GM12878 (cell line): ENCODE measurements at regions not wholly inside any gene's neighbourhood (a gene's known extent, or its start where the extent isn't known, plus 50 kb on each side); places are given as distances from the start of the nearest gene placed in this dataset.
A peak's percentile ranks its signal among the peaks of the same experiment; 100 is the strongest.

Experiments used
- ATAC-seq: fragments of 200-7000 bp; cut with Tn5 transposase; 3 replicates; pipeline ENCODE4 v1.9.1; 2020; ENCODE audit warnings: mild to moderate bottlenecking, moderate library complexity
- BruUV-seq: library from RNA; stranded (reverse); fragments of 400-500 nt; replicated peaks from 2 replicates; lab custom pipeline; 2021; lab: Mats Ljungman, UMichigan
- CTCF ChIA-PET: fragments of 300-600 bp; sonication (Branson Sonifier 250); formaldehyde crosslinking; extraction: SDS; loops from one replicate; lab custom pipeline; 2021; ENCODE audit warnings: inconsistent platforms; lab: Yijun Ruan, JAX
- POLR2A ChIA-PET: fragments of 350-600 bp; formaldehyde crosslinking; extraction: SDS; loops from one replicate; lab custom pipeline; 2021; ENCODE audit warnings: inconsistent platforms; lab: Charles Lee
- RAD21 ChIA-PET: fragments of 300-600 bp; sonication (Branson Sonifier 250); formaldehyde crosslinking; loops from one replicate; lab custom pipeline; 2023; ENCODE audit warnings: antibody characterized with exemption; ENCODE audit not compliant: unreplicated experiment; lab: Charles Lee
- SMC1A ChIA-PET: fragments of 300-600 bp; sonication (Branson Sonifier 250); formaldehyde crosslinking; loops from one replicate; lab custom pipeline; 2023; ENCODE audit not compliant: unreplicated experiment, uncharacterized antibody; lab: Charles Lee
- DNase-seq: peaks from one replicate; pipeline ENCODE4 v3.0.0-alpha.2; 2011; ENCODE audit warnings: low read depth, low spot score
- FAIRE-seq: peaks from 3 replicates; lab custom pipeline; 2011; peaks lifted over from hg19 to GRCh38; lab: Jason Lieb, UNC
- H2AFZ ChIP-seq: 2 replicates; pipeline ENCODE4 v1.6.0; 2011; ENCODE audit warnings: low read depth, low read length, control low read depth; ENCODE audit not compliant: control insufficient read depth
- H3K27ac ChIP-seq: 2 replicates; pipeline ENCODE4 v1.5.1; 2011; ENCODE audit warnings: control low read depth; ENCODE audit not compliant: control insufficient read depth, insufficient read depth
- H3K27me3 ChIP-seq, 2 experiments: replicated peaks in 1 of 2; 2 replicates each; pipeline versions ENCODE4 v1.6.0 to v1.6.1; 2011; ENCODE audit warnings: low read length in 1 of 2; ENCODE audit not compliant: control insufficient read depth in 2 of 2, insufficient read depth in 2 of 2
- H3K36me3 ChIP-seq, 2 experiments: 2 replicates each; pipeline ENCODE4 v1.5.1; 2011; ENCODE audit warnings: low read length in 1 of 2; ENCODE audit not compliant: control insufficient read depth in 2 of 2, insufficient read depth in 2 of 2
- H3K4me1 ChIP-seq: 2 replicates; pipeline ENCODE4 v1.6.1; 2011; ENCODE audit warnings: mild to moderate bottlenecking, low read length, moderate library complexity, mixed read lengths; ENCODE audit not compliant: control insufficient read depth, insufficient read depth
- H3K4me2 ChIP-seq: 2 replicates; pipeline ENCODE4 v1.6.0; 2011; ENCODE audit warnings: control low read depth; ENCODE audit not compliant: control insufficient read depth, insufficient read depth
- H3K4me3 ChIP-seq: fragments of 200-600 bp; sonication (generic); 2 replicates; pipeline ENCODE4 v1.5.1; 2016
- H3K79me2 ChIP-seq: 2 replicates; pipeline ENCODE4 v1.6.0; 2011; ENCODE audit warnings: low read length; ENCODE audit not compliant: control insufficient read depth, insufficient read depth
- H3K9ac ChIP-seq: 2 replicates; pipeline ENCODE4 v1.8.0; 2011; ENCODE audit warnings: low read length, control low read depth, mixed read lengths; ENCODE audit not compliant: control insufficient read depth, insufficient read depth
- H3K9me3 ChIP-seq: replicated peaks from 3 replicates; pipeline ENCODE4 v1.5.1; 2011; ENCODE audit warnings: mild to moderate bottlenecking, low read length; ENCODE audit not compliant: control insufficient read depth, insufficient read depth
- H4K20me1 ChIP-seq: 2 replicates; pipeline ENCODE4 v1.6.0; 2011; ENCODE audit not compliant: control insufficient read depth, insufficient read depth
- BCL11A ChIP-seq: IDR thresholded peaks from 2 replicates; pipeline ENCODE4 v1.6.1; 2011; ENCODE audit warnings: low read depth, low read length
- BRCA1 ChIP-seq: IDR thresholded peaks from 2 replicates; pipeline ENCODE4 v1.6.1; 2011; ENCODE audit warnings: low read depth, low read length, improper control_type of control experiment
- CREB1 ChIP-seq: IDR thresholded peaks from 2 replicates; pipeline ENCODE4 v1.6.1; 2012; ENCODE audit warnings: low read depth, mild to moderate bottlenecking, inconsistent platforms
- DPF2 ChIP-seq: fragments of 450-650 bp; IDR thresholded peaks from 2 replicates; pipeline ENCODE4 v1.6.1; 2017; ENCODE audit warnings: mild to moderate bottlenecking
- GABPA ChIP-seq: IDR thresholded peaks from 2 replicates; pipeline ENCODE4 v1.6.1; 2014; ENCODE audit warnings: antibody characterized with exemption, low read depth, mild to moderate bottlenecking, inconsistent platforms
- LARP7 ChIP-seq: fragments of 450-650 bp; IDR thresholded peaks from 2 replicates; pipeline ENCODE4 v1.6.1; 2017; ENCODE audit warnings: mild to moderate bottlenecking
- PAX8 ChIP-seq: fragments of 450-650 bp; IDR thresholded peaks from 2 replicates; pipeline ENCODE4 v1.6.1; 2017; ENCODE audit warnings: mild to moderate bottlenecking, moderate library complexity
- POU2F2 ChIP-seq: IDR thresholded peaks from 3 replicates; pipeline ENCODE4 v1.6.1; 2011; ENCODE audit warnings: low read depth, mild to moderate bottlenecking, low read length, borderline replicate concordance
- PRDM15 ChIP-seq: fragments of 450-650 bp; formaldehyde crosslinking; IDR thresholded peaks from 2 replicates; pipeline ENCODE4 v1.4.0; 2020; ENCODE audit warnings: mild to moderate bottlenecking, moderate library complexity
- SREBF1 ChIP-seq: IDR thresholded peaks from 2 replicates; pipeline ENCODE4 v1.6.1; 2012; ENCODE audit warnings: mild to moderate bottlenecking, low read length
- USF1 ChIP-seq: IDR thresholded peaks from 2 replicates; pipeline ENCODE4 v1.6.1; 2011; ENCODE audit warnings: borderline replicate concordance, low read depth, mild to moderate bottlenecking, moderate library complexity, mixed read lengths, low read length; ENCODE audit not compliant: insufficient read depth; ENCODE audit errors: extremely low read length
- WRNIP1 ChIP-seq: IDR thresholded peaks from 2 replicates; pipeline ENCODE4 v1.6.1; 2011; ENCODE audit warnings: low read depth, low read length, improper control_type of control experiment, borderline replicate concordance
- ZNF217 ChIP-seq: fragments of 450-650 bp; IDR thresholded peaks from 2 replicates; pipeline ENCODE4 v1.6.1; 2017; ENCODE audit warnings: antibody characterized with exemption, mild to moderate bottlenecking
- ZNF24 ChIP-seq: fragments of 450-650 bp; IDR thresholded peaks from 2 replicates; pipeline ENCODE4 v1.6.1; 2017; ENCODE audit warnings: antibody characterized with exemption, mild to moderate bottlenecking
- ZNF274 ChIP-seq: IDR thresholded peaks from one replicate; pipeline ENCODE4 v1.8.0; 2011; ENCODE audit not compliant: insufficient read length, insufficient read depth
- ZNF687 ChIP-seq: fragments of 450-650 bp; IDR thresholded peaks from 2 replicates; pipeline ENCODE4 v1.6.1; 2017; ENCODE audit warnings: mild to moderate bottlenecking, moderate library complexity
- WGBS: methylation state at CpG from one replicate; pipeline ENCODE4 v1.1.6; 2016; ENCODE audit warnings: low lambda C conversion rate; ENCODE audit not compliant: insufficient replicate concordance, insufficient coverage; ENCODE audit errors: missing lambda C conversion rate; 5-methylcytosine and 5-hydroxymethylcytosine counted together
- in situ Hi-C: fragments of 300-500 bp; cut with MboI; formaldehyde crosslinking; loops from 9 replicates; pipeline ENCODE4 v1.14.3; 2018; ENCODE audit warnings: mixed read lengths
- intact Hi-C: fragments of 100-400 bp; cut with micrococcal nuclease; formaldehyde crosslinking; loops from one replicate; pipeline ENCODE4 v1.14.2; 2022; ENCODE audit not compliant: unreplicated experiment

GRCh38 chr13:30112602-30113435 is 194.5 kb downstream of the KATNAL1 start:
- POLR2A ChIA-PET = no interaction called here
- no peaks in the 10 kb centered on the region for H3K36me3 ChIP-seq
- H3K4me1 ChIP-seq = peaks cover 9% of the 10 kb centered on the region; the same call in 1 of the 2 replicates
- H3K4me2 ChIP-seq = no peak overlapping the region; the same call in 1 of the 2 replicates
- no peaks in the 10 kb centered on the region for H3K9me3 ChIP-seq
- CTCF ChIA-PET = interaction anchor here (0.6 to 8.9 kb wide), 45 partner anchors 8 to 736 kb away, joined by 3 to 286 read pairs (median 4); no protein-coding TSS in a partner anchor
- peak overlapping the region; percentile 66 for H2AFZ ChIP-seq
- WGBS = 9% methylated on average over 19 of the region's 19 CpGs
- in situ Hi-C loops = no loop called here
- FAIRE-seq = peak; percentile 65
- H4K20me1 ChIP-seq = no peaks in the 10 kb centered on the region
- no peaks in the 10 kb centered on the region for H3K79me2 ChIP-seq
- no peak for DNase-seq
- no peak overlapping the region for H3K27ac ChIP-seq
- no TSS peak for BruUV-seq
- H3K9ac ChIP-seq = no peak overlapping the region
- RAD21 ChIA-PET = interaction anchor here (0.6 to 8.5 kb wide), 27 partner anchors 15 to 658 kb away, joined by 3 to 163 read pairs (median 3); no protein-coding TSS in a partner anchor
- H3K4me3 ChIP-seq = no peak overlapping the region
- SMC1A ChIA-PET = interaction anchor here (0.7 to 7.7 kb wide), 23 partner anchors 9 to 609 kb away, joined by 3 to 165 read pairs (median 4); partner anchors contain the start of gene UBL3
- no peaks in the 10 kb centered on the region for H3K27me3 ChIP-seq
- ATAC-seq = peak; percentile 59
- intact Hi-C loops = loop anchor here (1.0 to 2.0 kb wide), 3 partner anchors 176 to 342 kb away; no protein-coding TSS in a partner anchor
- TF ChIP-seq BRCA1 (no peak), ZNF687 (no peak), USF1 (no peak), ZNF274 (no peak), LARP7 (no peak), WRNIP1 (no peak), ZNF24 (peak; percentile 75), PAX8 (no peak), CREB1 (0 out of 2 replicates have a peak, but pooled peaks have one; percentile 18), GABPA (no peak), POU2F2 (peak; percentile 45; the same call in 1 of the 3 replicates), PRDM15 (no peak), BCL11A (no peak), DPF2 (no peak), ZNF217 (no peak), SREBF1 (no peak)
